Small intestine (tissue), 7 donors: ENCODE measurements at regions not wholly inside any gene's neighbourhood (a gene's known extent, or its start where the extent isn't known, plus 50 kb on each side); places are given as distances from the start of the nearest gene placed in this dataset.

Experiments
- DNase-seq, 2 donors: peaks; one replicate each; pipeline versions ENCODE4 v3.0.0 to v3.0.0-alpha.2; 2013
- FAIRE-seq: peaks from 2 replicates; lab custom pipeline; 2012; peaks lifted over from hg19 to GRCh38; lab: Jason Lieb, UNC
- H3K27ac ChIP-seq, 3 donors: one replicate each; pipeline ENCODE4 v1.5.1; 2013; ENCODE audit warnings: low read length in 2 of 3, mild to moderate bottlenecking in 2 of 3, control low read depth in 1 of 3, inconsistent platforms in 1 of 3, low read depth in 1 of 3, moderate library complexity in 1 of 3
- H3K27me3 ChIP-seq, 3 donors: one replicate each; pipeline ENCODE4 v1.6.1; 2013; ENCODE audit warnings: low read length in 3 of 3, inconsistent platforms in 1 of 3; ENCODE audit not compliant: control insufficient read depth in 3 of 3, insufficient read depth in 3 of 3
- H3K36me3 ChIP-seq, 3 donors: one replicate each; pipeline ENCODE4 v1.6.1; 2013; ENCODE audit warnings: low read length in 3 of 3, inconsistent platforms in 1 of 3, low read depth in 1 of 3, mild to moderate bottlenecking in 1 of 3, moderate library complexity in 1 of 3; ENCODE audit not compliant: control insufficient read depth in 3 of 3, insufficient read depth in 2 of 3
- H3K4me1 ChIP-seq, 3 donors: one replicate each; pipeline ENCODE4 v1.6.1; 2013; ENCODE audit warnings: low read length in 2 of 3, inconsistent platforms in 1 of 3, low read depth in 1 of 3, mild to moderate bottlenecking in 1 of 3, moderate library complexity in 1 of 3; ENCODE audit not compliant: control insufficient read depth in 3 of 3, insufficient read depth in 2 of 3
- H3K4me3 ChIP-seq, 3 donors: one replicate each; pipeline ENCODE4 v1.5.1; 2013; ENCODE audit warnings: low read length in 3 of 3, control low read depth in 1 of 3, inconsistent platforms in 1 of 3, low read depth in 1 of 3, mild to moderate bottlenecking in 1 of 3, moderate library complexity in 1 of 3
- H3K9me3 ChIP-seq, 2 donors: one replicate each; pipeline ENCODE4 v1.6.1; 2013; ENCODE audit warnings: low read depth in 1 of 2, low read length in 1 of 2; ENCODE audit not compliant: control insufficient read depth in 2 of 2, insufficient read depth in 1 of 2
- WGBS, 3 donors: extraction: QIAGEN DNeasy Blood & Tissue Kit; methylation state at CpG; one replicate each; pipeline ENCODE4 v1.1.7; 2013; 5-methylcytosine and 5-hydroxymethylcytosine counted together
- donor health status: healthy with polysubstance abuse.
- donor health status: control.
- donor health status: control.
- donor health status: Bipolar disorder and iron deficiency.
- donor health status: healthy.

DNA sequence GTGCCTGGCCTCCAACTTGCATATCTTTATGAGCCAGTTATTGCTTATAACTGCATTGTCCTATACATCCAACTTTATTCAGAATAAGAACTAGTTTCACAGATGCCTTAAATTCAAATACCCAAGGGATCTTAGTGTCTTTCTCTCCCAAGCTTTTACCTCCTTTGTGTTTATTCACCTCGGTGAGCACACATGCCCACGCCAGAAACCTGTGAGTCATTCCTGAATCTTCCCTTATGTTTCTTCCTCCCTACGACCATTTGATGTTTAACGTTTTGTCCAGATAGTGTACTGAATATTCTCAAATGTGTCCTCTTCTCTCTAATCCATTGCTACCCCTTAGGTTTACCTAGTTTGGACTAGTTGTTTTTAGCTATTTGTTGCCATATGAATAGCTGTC lies 55.5 kb upstream of the MEGF10 start:
- no peaks in the 10 kb centered on the region for H3K36me3 ChIP-seq
- FAIRE-seq (no peak), DNase-seq (no peak)
- 74 to 91% (median 83%) methylated on average over 4 of the region's 4 CpGs for WGBS, 3 donors
- no peaks in the 10 kb centered on the region for H3K4me1 ChIP-seq
- H3K27me3 ChIP-seq, result no peaks in the 10 kb centered on the region
- no peak overlapping the region for H3K27ac ChIP-seq
- H3K9me3 ChIP-seq, result no peaks in the 10 kb centered on the region
- H3K4me3 ChIP-seq, result no peak overlapping the region

DNA sequence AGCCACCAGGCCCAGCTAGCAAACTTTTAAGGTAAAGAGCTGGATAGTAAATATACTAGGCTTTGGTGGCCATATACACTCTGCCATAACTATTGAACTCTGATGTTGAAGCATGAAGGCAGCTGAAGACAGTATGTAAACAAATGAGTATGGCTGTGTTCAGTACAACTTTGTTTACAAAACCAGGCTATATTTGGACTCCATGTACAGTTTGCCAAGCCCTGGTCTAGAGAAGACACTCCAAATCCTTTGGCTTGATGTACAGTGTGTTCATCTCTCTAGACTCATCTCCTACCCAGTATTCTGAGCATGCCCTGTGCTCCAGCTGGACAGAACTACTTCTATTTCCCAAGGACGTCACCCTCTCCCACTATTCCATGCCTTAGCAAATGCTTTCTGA lies 54.3 kb upstream of the MEGF10 start:
- 62 to 95% (median 70%) methylated on average over 1 of the region's 1 CpG for WGBS, 3 donors
- no peak for FAIRE-seq
- Histone ChIP-seq H3K4me3 (no peak overlapping the region), H3K27ac (no peak overlapping the region), H3K36me3 (no peaks in the 10 kb centered on the region), H3K27me3 (no peaks in the 10 kb centered on the region), H3K4me1 (no peaks in the 10 kb centered on the region), H3K9me3 (no peaks in the 10 kb centered on the region)
- no peak for DNase-seq
